ENCODE measurements at regions not wholly inside any gene's neighbourhood (a gene's known extent, or its start where the extent isn't known, plus 50 kb on each side); places are given as distances from the start of the nearest gene placed in this dataset.

- no peak for DNase-seq (ENCODE audit: low spot score)
Measured at GRCh38 chr9:1429297-1429696, 379.1 kb downstream of the DMRT2 start.

- no peak for DNase-seq (ENCODE audit: low spot score)
Measured at GRCh38 chr9:1431461-1431860, 381.3 kb downstream of the DMRT2 start.

DNA sequence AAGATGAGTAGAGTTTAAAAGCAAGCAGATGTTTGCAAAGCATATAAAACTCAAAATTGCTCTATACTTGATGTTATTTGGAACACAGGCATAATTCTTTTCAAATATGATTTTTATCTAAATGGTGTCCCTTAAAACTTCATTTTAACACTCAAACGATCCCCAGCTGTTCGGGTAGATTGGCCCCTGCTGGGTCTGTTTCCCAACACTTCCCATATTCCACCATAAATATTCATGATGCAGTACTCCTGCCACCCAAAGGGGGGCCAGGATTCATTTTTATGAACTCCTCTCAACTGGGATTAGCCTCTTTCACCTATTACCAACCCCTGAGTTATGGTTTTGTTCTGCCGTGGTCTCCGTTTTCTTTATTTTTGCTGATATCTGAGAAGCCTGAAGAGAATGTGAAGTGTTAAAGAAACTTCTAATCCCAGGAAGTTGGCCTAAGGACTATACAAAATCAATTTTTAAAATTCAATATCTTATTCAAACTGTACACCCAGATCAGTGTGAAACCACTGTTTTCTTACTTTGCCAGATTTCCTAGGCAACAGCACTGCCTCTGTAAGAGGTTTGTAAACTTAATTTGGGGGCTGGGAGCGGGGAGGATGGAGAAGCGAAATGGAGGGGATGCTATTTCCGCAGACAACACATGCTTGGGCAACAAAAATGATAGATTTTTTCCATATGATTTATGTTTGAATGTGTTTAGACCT is 384.1 kb downstream of the DMRT2 start:
- no peak for DNase-seq (ENCODE audit: low spot score)

DNA sequence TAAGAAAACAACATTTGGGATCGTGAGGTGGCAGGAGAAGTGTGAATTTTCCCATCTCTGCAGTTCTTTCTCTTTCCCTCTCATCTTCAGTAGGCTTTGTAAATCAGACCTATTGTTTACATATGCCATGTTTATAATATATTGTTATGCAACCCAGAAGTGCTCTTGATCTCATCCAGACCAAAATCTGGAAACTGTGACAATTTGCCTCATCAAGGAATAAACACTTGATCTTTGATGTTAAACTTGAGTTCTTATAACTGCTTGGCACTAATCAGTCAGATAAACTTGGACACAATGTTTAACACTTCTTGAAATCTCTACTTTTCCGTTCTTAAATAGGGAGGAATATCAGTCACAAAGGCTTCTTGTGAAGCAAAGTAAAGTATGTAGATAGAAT is 384.7 kb downstream of the DMRT2 start:
- DNase-seq (ENCODE audit: low spot score): no peak

- no peak for DNase-seq (ENCODE audit: low spot score)
Measured at GRCh38 chr9:1440256-1440655, 390.1 kb downstream of the DMRT2 start.

DNA sequence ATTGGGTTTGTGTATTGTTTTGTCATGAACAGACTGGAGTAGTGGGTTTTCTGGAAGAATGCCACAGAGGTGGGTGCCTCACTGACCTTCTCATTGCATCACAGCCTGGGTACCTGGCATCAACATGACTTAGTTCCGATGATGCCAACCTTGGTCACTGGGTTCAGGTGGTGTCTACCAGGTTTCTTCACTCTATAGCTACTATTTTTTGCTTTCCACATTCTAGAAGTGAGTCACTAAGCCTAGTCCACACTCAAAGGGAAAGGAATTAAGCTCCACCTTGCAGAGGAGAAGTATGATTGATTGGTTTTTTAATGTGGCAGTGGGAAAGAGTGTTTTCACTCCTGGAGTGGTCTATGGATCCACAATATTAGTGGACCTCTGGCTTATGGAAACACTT is 391.9 kb downstream of the DMRT2 start:
- no peak for DNase-seq (ENCODE audit: low spot score)

- no peak for DNase-seq (ENCODE audit: low spot score)
Measured at GRCh38 chr9:1443450-1443849, 393.3 kb downstream of the DMRT2 start.

DNA sequence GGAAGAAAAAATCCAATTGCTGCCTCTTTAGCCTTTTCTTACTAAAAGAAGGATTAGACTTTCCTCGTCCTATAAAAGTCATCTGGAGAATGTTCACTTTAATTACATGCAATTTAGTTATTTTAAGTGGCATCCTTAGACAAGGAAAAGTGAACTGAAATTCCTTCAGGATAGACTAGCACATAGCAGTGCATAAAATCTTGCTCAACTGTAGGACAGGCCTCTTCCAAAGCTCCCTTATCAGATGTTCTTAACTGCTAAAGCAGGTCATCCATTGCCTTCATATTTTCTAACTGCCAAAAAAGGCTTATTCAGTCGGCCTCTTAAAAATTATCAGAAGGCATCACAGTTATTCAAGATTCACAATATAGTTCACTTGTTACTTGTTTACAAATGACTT is 396.5 kb downstream of the DMRT2 start:
- no peak for DNase-seq (ENCODE audit: low spot score)

DNA sequence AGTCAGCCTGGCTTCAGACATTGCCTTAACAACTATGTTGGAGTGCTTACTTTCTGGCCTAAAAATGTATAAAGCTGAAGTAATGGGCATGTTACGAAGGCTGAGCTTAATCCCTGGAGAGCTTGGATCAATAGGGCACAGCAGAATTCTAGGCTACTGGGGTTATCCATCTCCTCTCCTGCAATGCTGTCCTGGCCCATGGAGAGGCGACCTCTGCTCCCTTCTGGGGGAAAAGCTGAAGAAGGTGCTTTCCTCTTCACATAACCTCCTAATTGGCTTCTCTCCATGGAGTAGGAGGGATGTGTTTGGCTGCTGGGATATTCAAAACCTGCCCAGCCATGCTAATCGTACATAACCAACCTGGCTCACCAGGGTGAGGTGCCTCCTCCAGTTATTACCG is 403.5 kb downstream of the DMRT2 start:
- no peak for DNase-seq (ENCODE audit: low spot score)

GRCh38 chr9:1454211-1454610 is 404.1 kb downstream of the DMRT2 start:
- peak; percentile 28 for DNase-seq (ENCODE audit: low spot score)

DNA sequence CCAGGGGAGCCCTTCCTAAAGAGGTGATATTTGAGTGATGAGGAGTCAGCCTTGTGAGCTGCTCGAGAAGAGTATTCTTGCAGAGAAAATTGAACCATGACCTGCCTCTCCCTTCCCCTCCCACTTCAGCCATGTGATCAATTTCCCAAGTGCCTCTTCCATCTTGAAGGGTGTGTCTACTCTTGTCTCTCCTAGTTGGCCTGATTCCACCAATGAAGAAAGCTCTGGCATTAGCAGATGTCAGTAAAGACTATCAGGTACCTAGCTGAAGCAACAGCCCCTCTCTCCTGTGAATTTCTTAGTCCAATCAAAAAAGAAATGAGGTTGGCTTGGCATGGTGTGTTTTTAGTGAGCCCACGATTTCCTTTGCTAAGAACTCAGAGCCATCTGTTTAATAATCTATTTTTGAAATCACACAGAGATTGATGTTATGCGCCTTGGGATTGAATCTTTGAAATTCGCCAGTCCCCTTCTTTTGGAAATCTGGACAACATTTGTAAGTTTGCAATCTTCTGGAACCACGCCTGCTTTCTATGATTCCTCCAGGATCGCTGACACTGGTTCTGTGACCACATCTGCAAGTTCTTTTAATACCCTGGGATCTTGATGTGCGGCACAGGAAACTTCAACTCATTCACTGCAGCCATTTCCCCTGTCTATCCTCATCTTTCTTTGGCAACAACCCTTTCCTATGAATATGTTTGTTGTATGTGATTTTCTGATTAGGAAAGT is 404.6 kb downstream of the DMRT2 start:
- DNase-seq (ENCODE audit: low spot score): no peak

DNA sequence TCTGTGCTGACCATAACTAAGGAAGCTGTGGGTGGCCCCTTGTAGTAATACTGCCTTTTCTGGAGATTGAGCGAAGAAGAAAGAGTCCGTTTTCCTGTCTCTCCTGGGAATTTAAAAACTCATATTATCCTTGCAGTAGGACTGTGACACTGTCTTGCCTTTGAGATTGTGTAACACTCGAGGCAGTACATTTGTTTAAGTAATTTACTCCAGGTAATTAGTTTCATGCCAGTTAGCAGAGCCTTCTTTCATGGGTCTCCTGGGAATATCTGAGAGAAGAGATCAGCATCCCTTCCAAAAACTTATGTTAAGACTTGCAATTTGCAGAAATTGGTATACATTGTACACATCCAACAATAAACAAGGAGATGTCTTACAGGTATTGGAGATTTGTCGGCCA is 405.6 kb downstream of the DMRT2 start:
- DNase-seq (ENCODE audit: low spot score): no peak

GRCh38 chr9:1456301-1457024 is 406.3 kb downstream of the DMRT2 start:
- no peak for DNase-seq (ENCODE audit: low spot score)

DNA sequence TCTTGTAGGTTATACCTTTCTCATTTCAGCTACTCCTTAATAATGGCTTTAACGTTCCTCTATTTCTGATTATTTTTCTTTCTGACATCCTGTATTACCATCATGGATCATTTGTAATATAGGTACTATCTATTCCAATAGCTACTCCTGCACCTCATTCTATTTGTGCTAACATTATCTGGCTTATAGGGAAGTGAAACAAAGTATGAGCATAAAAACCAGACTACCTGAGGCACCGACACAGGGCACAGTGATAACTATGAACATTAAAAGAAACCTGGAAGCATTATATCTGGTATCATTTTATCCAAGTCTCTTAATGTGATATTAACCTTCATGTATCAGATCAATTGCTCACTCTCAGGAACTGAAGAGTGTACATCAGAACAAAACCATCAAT is 407.3 kb downstream of the DMRT2 start:
- DNase-seq (ENCODE audit: low spot score): no peak

GRCh38 chr9:1458503-1458902 is 408.3 kb downstream of the DMRT2 start:
- no peak for DNase-seq (ENCODE audit: low spot score)

DNA sequence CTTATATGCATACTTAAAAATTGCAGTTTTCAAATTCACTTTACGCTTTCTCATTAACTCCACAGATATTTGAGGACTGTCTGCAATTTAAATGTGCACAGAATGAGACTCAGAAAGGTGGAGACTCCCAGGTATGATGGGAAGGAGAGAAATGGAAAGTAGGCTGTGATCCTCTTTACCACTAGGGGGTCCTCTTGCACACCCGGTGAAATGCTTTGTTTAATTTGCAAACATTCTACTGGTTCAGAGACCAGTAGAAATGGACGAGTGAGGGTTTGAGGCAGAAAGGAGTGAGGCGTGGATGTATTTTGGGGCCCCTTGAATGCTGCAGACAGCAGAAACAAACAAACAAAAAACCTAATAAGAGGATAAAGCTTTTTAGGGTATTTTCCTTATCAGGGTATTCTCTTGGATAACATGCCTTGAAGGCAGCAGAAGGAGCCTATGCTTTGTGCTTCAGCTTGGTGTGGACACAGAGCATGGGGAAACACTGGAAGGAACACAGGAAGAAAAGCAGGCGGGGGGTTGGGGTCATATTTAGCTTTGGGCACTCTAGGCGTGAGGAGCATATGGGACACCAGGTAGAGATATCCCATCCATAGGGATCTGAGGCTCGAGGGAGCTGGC is 410.1 kb downstream of the DMRT2 start:
- DNase-seq (ENCODE audit: low spot score): no peak

GRCh38 chr9:1461812-1462211 is 411.7 kb downstream of the DMRT2 start:
- no peak for DNase-seq (ENCODE audit: low spot score)

DNA sequence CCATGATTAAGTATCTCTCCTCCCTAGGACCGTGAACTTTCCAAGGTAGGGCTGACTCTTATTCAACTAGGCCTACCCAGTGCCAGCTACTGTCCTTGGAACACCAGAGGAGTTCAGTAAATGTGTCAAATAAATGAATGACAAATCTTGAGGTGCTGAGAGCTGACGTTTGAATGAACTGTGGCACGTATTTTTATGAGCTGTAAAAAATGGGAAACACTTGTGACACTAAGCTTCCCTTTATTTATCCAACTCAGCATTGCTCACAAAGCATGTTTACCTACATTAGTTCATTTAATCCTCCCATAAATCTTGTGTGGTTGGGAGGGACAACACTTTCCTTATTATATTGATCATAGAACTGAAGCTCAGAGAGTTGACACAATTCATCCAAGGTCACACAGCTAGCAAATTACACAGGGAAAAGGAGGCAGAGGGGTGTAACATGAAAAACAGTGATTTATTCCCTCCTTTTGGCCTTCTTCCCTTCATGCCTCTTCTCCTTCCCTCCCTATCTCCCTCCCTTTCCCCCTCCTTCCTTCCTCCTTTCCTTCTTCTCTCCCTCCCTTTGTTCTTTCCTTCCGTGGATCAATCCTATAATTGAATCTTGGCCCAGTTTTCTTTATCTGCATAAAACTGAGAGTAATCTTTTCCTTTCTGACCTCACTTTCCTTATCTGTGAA is 412.6 kb downstream of the DMRT2 start:
- no peak for DNase-seq (ENCODE audit: low spot score)

DNA sequence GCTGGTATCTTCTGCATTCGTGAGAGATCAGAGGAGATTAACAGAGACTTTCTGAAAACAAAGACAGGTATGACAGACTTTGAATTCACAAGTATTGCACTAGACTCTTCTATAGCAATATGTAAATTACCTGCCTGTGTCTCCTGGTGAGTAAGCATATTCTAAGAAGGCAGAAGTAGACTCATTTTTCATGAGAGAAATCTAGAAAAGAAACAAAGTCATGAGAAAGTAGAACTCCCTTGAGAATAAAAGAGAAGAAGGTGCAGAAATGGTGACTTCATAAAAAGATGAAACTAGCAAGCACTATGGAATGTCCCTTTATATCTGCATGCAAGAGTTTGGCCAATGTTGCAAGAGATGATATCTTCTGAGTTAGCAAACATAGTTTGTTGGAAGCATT is 419.8 kb downstream of the DMRT2 start:
- DNase-seq (ENCODE audit: low spot score): no peak

DNA sequence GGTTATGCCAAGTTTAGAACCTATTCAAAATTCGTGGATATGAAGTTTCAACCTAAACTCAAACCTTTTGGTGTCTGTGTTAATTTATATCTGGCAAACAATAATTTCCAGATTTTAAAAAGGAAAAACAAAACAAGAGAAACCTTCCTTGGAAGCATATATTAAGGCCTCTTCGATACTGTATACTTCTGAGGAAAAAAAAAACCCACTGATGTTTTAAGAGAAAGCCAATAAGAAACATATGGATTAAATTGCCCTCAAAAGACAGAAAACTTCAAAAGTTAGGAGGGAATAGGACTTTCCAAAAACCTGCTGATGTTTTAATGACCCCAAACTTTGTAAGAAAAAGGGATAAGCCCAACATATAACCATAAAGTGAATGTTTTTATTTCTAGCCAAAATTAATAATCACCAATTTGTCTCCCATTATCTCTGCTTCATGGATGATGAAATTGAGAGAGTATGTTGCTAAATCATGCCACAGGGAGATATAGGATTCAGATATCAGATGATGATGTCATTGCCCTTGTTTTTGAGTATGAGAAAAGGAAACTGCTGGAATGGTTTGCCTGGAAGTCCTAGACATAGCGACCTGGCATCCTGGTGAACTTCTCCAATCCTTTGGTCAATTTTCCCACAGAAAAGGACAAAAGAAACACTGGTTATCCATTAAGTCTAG is 423.9 kb downstream of the DMRT2 start:
- DNase-seq (ENCODE audit: low spot score): no peak

GRCh38 chr9:1474671-1475070 is 424.5 kb downstream of the DMRT2 start:
- DNase-seq (ENCODE audit: low spot score): no peak

Data from putamen (tissue), 1 donor.